HCT116 (cell line): ENCODE measurements at regions not wholly inside any gene's neighbourhood (a gene's known extent, or its start where the extent isn't known, plus 50 kb on each side); places are given as distances from the start of the nearest gene placed in this dataset.

Experiments used
- ATAC-seq: fragments of 200-7000 bp; cut with Tn5 transposase; 2 replicates; pipeline ENCODE4 v1.9.1; 2020; ENCODE audit warnings: mild to moderate bottlenecking, moderate library complexity
- BruUV-seq: library from RNA; stranded (reverse); fragments of 400-500 nt; replicated peaks from 2 replicates; lab custom pipeline; 2021; lab: Mats Ljungman, UMichigan
- CTCF ChIA-PET: fragments of 300-600 bp; sonication (Branson Sonifier 250); formaldehyde crosslinking; loops from one replicate; lab custom pipeline; 2021; ENCODE audit warnings: antibody characterized with exemption; lab: Charles Lee
- POLR2A ChIA-PET: fragments of 300-600, 350-600 bp; sonication (Branson Sonifier 250); formaldehyde crosslinking; loops from one replicate; lab custom pipeline; 2021; ENCODE audit warnings: antibody characterized with exemption; lab: Charles Lee
- RAD21 ChIA-PET, 2 experiments: fragments of 300-600 bp; sonication (Branson Sonifier 250); formaldehyde crosslinking; loops; one replicate each; lab custom pipeline; 2023; ENCODE audit warnings: low total read pairs in 2 of 2; ENCODE audit not compliant: uncharacterized antibody in 2 of 2, unreplicated experiment in 2 of 2, low non-redundant PET in 1 of 2; lab: Charles Lee
- DNase-seq: peaks from one replicate; pipeline ENCODE4 v3.0.0-alpha.2; 2010; ENCODE audit warnings: low read depth, low spot score
- H2AFZ ChIP-seq: fragments of 200-600 bp; shearing (Covaris generic), sonication (generic); 2 replicates; pipeline ENCODE4 v1.6.1; 2017; ENCODE audit warnings: low read depth, mixed run types, mixed read lengths, antibody characterized with exemption, low read length; ENCODE audit not compliant: poor library complexity, severe bottlenecking
- H3K27ac ChIP-seq: 2 replicates; pipeline ENCODE4 v1.5.1; 2012; ENCODE audit warnings: low read depth, low read length
- H3K27me3 ChIP-seq: fragments of 200-600 bp; sonication (generic); 2 replicates; pipeline ENCODE4 v1.6.1; 2016; ENCODE audit warnings: mixed run types, low read length, mixed read lengths; ENCODE audit not compliant: insufficient read depth
- H3K36me3 ChIP-seq, 2 experiments: fragments of 200-500 bp in 1 of 2; fragments of 200-600 bp in 1 of 2; sonication (Bioruptor generic) in 1 of 2; sonication (generic) in 1 of 2; 2 replicates each; pipeline versions ENCODE4 v1.5.1 to v1.6.1; 2014 to 2016; ENCODE audit warnings: low read length in 2 of 2, inconsistent platforms in 1 of 2, mixed read lengths in 1 of 2, mixed run types in 1 of 2; ENCODE audit not compliant: insufficient read depth in 2 of 2, control insufficient read depth in 1 of 2
- H3K4me1 ChIP-seq, 2 experiments: fragments of 200-600 bp in 1 of 2; sonication (generic) in 1 of 2; 2 replicates each; pipeline versions ENCODE4 v1.5.1 to v1.6.1; 2012 to 2017; ENCODE audit warnings: low read length in 2 of 2, inconsistent platforms in 1 of 2, mild to moderate bottlenecking in 1 of 2, mixed read lengths in 1 of 2, mixed run types in 1 of 2, moderate library complexity in 1 of 2; ENCODE audit not compliant: insufficient read depth in 2 of 2, control insufficient read depth in 1 of 2
- H3K4me2 ChIP-seq: fragments of 200-600 bp; sonication (generic); 2 replicates; pipeline ENCODE4 v1.6.1; 2017; ENCODE audit warnings: mixed run types, low read length, mixed read lengths
- H3K4me3 ChIP-seq, 2 experiments: fragments of 200-600 bp in 1 of 2; sonication (generic) in 1 of 2; replicated peaks in 1 of 2; 2 replicates each; pipeline ENCODE4 v1.5.1; 2011 to 2016; ENCODE audit warnings: low read length in 2 of 2, control low read depth in 1 of 2, low read depth in 1 of 2, mild to moderate bottlenecking in 1 of 2, mixed read lengths in 1 of 2, mixed run types in 1 of 2
- H3K79me2 ChIP-seq: fragments of 200-600 bp; sonication (generic); 2 replicates; pipeline ENCODE4 v1.6.1; 2017; ENCODE audit warnings: mild to moderate bottlenecking, mixed run types, low read length, moderate library complexity, mixed read lengths; ENCODE audit not compliant: insufficient read depth
- H3K9ac ChIP-seq: fragments of 200-600 bp; sonication (generic); 2 replicates; pipeline ENCODE4 v1.6.1; 2016; ENCODE audit warnings: low read length, mixed read lengths
- H3K9me2 ChIP-seq: fragments of 200-600 bp; sonication (generic), shearing (Covaris generic); 2 replicates; pipeline ENCODE4 v1.6.1; 2017; ENCODE audit warnings: mixed run types, mild to moderate bottlenecking, moderate library complexity; ENCODE audit not compliant: insufficient read depth
- H3K9me3 ChIP-seq, 2 experiments: fragments of 200-500 bp in 1 of 2; fragments of 200-600 bp in 1 of 2; sonication (Bioruptor generic) in 1 of 2; sonication (generic) in 1 of 2; 2 replicates each; pipeline ENCODE4 v1.6.1; 2014 to 2017; ENCODE audit warnings: low read length in 2 of 2, mixed read lengths in 2 of 2, inconsistent platforms in 1 of 2, low read depth in 1 of 2, mild to moderate bottlenecking in 1 of 2, mixed run types in 1 of 2, moderate library complexity in 1 of 2; ENCODE audit not compliant: control insufficient read depth in 1 of 2, insufficient read depth in 1 of 2
- H4K20me1 ChIP-seq: fragments of 200-600 bp; sonication (generic), shearing (Covaris generic); 2 replicates; pipeline ENCODE4 v1.6.1; 2017; ENCODE audit warnings: mixed run types, mild to moderate bottlenecking, moderate library complexity; ENCODE audit not compliant: insufficient read depth
- CBX3 ChIP-seq: IDR thresholded peaks from 2 replicates; pipeline ENCODE4 v1.6.1; 2012; ENCODE audit warnings: low read depth
- EZH2phosphoT487 ChIP-seq: fragments of 200-600 bp; IDR thresholded peaks from 2 replicates; pipeline ENCODE4 v1.6.1; 2018; ENCODE audit warnings: antibody characterized with exemption, borderline replicate concordance
- FOSL1 ChIP-seq: IDR thresholded peaks from 2 replicates; pipeline ENCODE4 v1.6.1; 2012; ENCODE audit warnings: low read depth
- JUND ChIP-seq: IDR thresholded peaks from 2 replicates; pipeline ENCODE4 v1.6.1; 2012
- POLR2A ChIP-seq: IDR thresholded peaks from 2 replicates; pipeline ENCODE4 v1.7.0; 2011; ENCODE audit warnings: borderline replicate concordance; ENCODE audit not compliant: insufficient read depth, insufficient read length; ENCODE audit errors: extremely low read depth
- SIN3A ChIP-seq: IDR thresholded peaks from 2 replicates; pipeline ENCODE4 v1.6.1; 2012; ENCODE audit warnings: low read depth
- SP1 ChIP-seq: IDR thresholded peaks from 2 replicates; pipeline ENCODE4 v1.6.1; 2012; ENCODE audit warnings: low read depth
- SRF ChIP-seq: IDR thresholded peaks from 2 replicates; pipeline ENCODE4 v1.6.1; 2012; ENCODE audit warnings: low read depth
- TCF7L2 ChIP-seq: IDR thresholded peaks from 2 replicates; pipeline ENCODE4 v1.7.0; 2011; ENCODE audit warnings: borderline replicate concordance, inconsistent platforms; ENCODE audit not compliant: insufficient read depth, insufficient read length; ENCODE audit errors: extremely low read depth
- ZFX ChIP-seq: fragments of 450-650 bp; IDR thresholded peaks from 2 replicates; pipeline ENCODE4 v1.6.1; 2017
- ZNF274 ChIP-seq: fragments of 200-500 bp; sonication (Bioruptor generic); IDR thresholded peaks from 2 replicates; pipeline ENCODE4 v1.6.1; 2014; ENCODE audit warnings: mild to moderate bottlenecking, low read depth, low read length, inconsistent platforms
- intact Hi-C: fragments of 100-400 bp; cut with micrococcal nuclease; formaldehyde crosslinking; loops from 2 replicates; pipeline ENCODE4 v1.10.0; 2022
- TF ChIP-seq, protein P1 (sequence below): IDR thresholded peaks from 2 replicates; pipeline ENCODE4 v1.6.1; 2012; ENCODE audit warnings: low read depth
- TF ChIP-seq, protein P2 (sequence below): IDR thresholded peaks from 2 replicates; pipeline ENCODE4 v1.6.1; 2011; ENCODE audit warnings: mild to moderate bottlenecking, low read length, moderate library complexity; ENCODE audit not compliant: insufficient replicate concordance; ENCODE audit errors: extremely low read depth

- TF ChIP-seq, protein P1, sequence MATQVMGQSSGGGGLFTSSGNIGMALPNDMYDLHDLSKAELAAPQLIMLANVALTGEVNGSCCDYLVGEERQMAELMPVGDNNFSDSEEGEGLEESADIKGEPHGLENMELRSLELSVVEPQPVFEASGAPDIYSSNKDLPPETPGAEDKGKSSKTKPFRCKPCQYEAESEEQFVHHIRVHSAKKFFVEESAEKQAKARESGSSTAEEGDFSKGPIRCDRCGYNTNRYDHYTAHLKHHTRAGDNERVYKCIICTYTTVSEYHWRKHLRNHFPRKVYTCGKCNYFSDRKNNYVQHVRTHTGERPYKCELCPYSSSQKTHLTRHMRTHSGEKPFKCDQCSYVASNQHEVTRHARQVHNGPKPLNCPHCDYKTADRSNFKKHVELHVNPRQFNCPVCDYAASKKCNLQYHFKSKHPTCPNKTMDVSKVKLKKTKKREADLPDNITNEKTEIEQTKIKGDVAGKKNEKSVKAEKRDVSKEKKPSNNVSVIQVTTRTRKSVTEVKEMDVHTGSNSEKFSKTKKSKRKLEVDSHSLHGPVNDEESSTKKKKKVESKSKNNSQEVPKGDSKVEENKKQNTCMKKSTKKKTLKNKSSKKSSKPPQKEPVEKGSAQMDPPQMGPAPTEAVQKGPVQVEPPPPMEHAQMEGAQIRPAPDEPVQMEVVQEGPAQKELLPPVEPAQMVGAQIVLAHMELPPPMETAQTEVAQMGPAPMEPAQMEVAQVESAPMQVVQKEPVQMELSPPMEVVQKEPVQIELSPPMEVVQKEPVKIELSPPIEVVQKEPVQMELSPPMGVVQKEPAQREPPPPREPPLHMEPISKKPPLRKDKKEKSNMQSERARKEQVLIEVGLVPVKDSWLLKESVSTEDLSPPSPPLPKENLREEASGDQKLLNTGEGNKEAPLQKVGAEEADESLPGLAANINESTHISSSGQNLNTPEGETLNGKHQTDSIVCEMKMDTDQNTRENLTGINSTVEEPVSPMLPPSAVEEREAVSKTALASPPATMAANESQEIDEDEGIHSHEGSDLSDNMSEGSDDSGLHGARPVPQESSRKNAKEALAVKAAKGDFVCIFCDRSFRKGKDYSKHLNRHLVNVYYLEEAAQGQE = no peak
- TF ChIP-seq, all 23 proteins: peak for 0
These were observed 415.9 kb downstream of the GPAM start (continued) for GRCh38 chr10:111767661-111768060.

GRCh38 chr10:111773950-111774349, 409.6 kb downstream of the GPAM start:
- no peak for ATAC-seq
- no peak overlapping the region for H3K4me3 ChIP-seq
- no peak overlapping the region for H3K27ac ChIP-seq
- H3K4me1 ChIP-seq = no peaks in the 10 kb centered on the region
- H3K9ac ChIP-seq = no peak overlapping the region
- H3K9me2 ChIP-seq = no peaks in the 10 kb centered on the region
- H3K36me3 ChIP-seq = no peaks in the 10 kb centered on the region
- no peaks in the 10 kb centered on the region for H4K20me1 ChIP-seq
- H3K79me2 ChIP-seq = no peaks in the 10 kb centered on the region
- H3K9me3 ChIP-seq = no peaks in the 10 kb centered on the region
- TF ChIP-seq, protein P2, sequence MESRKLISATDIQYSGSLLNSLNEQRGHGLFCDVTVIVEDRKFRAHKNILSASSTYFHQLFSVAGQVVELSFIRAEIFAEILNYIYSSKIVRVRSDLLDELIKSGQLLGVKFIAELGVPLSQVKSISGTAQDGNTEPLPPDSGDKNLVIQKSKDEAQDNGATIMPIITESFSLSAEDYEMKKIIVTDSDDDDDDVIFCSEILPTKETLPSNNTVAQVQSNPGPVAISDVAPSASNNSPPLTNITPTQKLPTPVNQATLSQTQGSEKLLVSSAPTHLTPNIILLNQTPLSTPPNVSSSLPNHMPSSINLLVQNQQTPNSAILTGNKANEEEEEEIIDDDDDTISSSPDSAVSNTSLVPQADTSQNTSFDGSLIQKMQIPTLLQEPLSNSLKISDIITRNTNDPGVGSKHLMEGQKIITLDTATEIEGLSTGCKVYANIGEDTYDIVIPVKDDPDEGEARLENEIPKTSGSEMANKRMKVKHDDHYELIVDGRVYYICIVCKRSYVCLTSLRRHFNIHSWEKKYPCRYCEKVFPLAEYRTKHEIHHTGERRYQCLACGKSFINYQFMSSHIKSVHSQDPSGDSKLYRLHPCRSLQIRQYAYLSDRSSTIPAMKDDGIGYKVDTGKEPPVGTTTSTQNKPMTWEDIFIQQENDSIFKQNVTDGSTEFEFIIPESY = no peak
- no peak for TF ChIP-seq ZNF274
- TF ChIP-seq POLR2A = no peak
- TF ChIP-seq SP1 = no peak
- TF ChIP-seq FOSL1 = no peak
- no peak for TF ChIP-seq SIN3A
- TF ChIP-seq EZH2phosphoT487 = no peak
- no peak for TF ChIP-seq TCF7L2
- TF ChIP-seq CBX3 = no peak
- no peak for TF ChIP-seq SRF
- no peak for TF ChIP-seq ZFX
- no peak for TF ChIP-seq JUND
- intact Hi-C loops = no loop called here
- no peak for DNase-seq
- H3K4me2 ChIP-seq = no peak overlapping the region
- CTCF ChIA-PET = no interaction called here
- no peak overlapping the region for H2AFZ ChIP-seq
- no TSS peak for BruUV-seq
- peaks cover 5% of the 10 kb centered on the region; the same call in 1 of the 2 replicates for H3K27me3 ChIP-seq
- RAD21 ChIA-PET = no interaction called here
- POLR2A ChIA-PET = no interaction called here
